NB4 (cell line): ENCODE measurements at regions not wholly inside any gene's neighbourhood (a gene's known extent, or its start where the extent isn't known, plus 50 kb on each side); places are given as distances from the start of the nearest gene placed in this dataset.

ENCODE experiments used
- CTCF ChIP-seq: IDR thresholded peaks from one replicate; pipeline ENCODE4 v1.5.1; 2012; ENCODE audit warnings: low read depth, low read length
- MYC ChIP-seq: IDR thresholded peaks from 2 replicates; pipeline ENCODE4 v1.6.1; 2011; ENCODE audit warnings: low read depth, low read length
- POLR2A ChIP-seq: IDR thresholded peaks from 2 replicates; pipeline ENCODE4 v1.6.1; 2011; ENCODE audit warnings: mild to moderate bottlenecking; ENCODE audit not compliant: insufficient read length; ENCODE audit errors: extremely low read depth
- TF ChIP-seq, protein P1 (sequence below): IDR thresholded peaks from 2 replicates; pipeline ENCODE4 v1.6.1; 2011; ENCODE audit warnings: low read depth, low read length

GRCh38 chr11:130737866-130738431 lies 178.3 kb downstream of the SNX19 start:
- no peak for TF ChIP-seq CTCF
- TF ChIP-seq POLR2A, result no peak
- TF ChIP-seq MYC, result no peak
- TF ChIP-seq, protein P1, sequence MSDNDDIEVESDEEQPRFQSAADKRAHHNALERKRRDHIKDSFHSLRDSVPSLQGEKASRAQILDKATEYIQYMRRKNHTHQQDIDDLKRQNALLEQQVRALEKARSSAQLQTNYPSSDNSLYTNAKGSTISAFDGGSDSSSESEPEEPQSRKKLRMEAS, result no peak
